KMS-11 (cell line): ENCODE measurements at regions not wholly inside any gene's neighbourhood (a gene's known extent, or its start where the extent isn't known, plus 50 kb on each side); places are given as distances from the start of the nearest gene placed in this dataset.

Source experiments
- H2AFZ ChIP-seq: fragments of 200-600 bp; sonication (generic); 2 replicates; pipeline ENCODE4 v1.6.1; 2016; ENCODE audit warnings: antibody characterized with exemption, mixed run types, low read depth
- H3K27ac ChIP-seq: fragments of 200-600 bp; sonication (generic); 2 replicates; pipeline ENCODE4 v1.6.1; 2016; ENCODE audit warnings: mild to moderate bottlenecking, mixed run types
- H3K27me3 ChIP-seq: fragments of 200-600 bp; sonication (generic); 2 replicates; pipeline ENCODE4 v1.6.1; 2017; ENCODE audit warnings: mild to moderate bottlenecking, low read depth, mixed run types, moderate library complexity; ENCODE audit not compliant: insufficient read depth
- H3K36me3 ChIP-seq: fragments of 200-600 bp; sonication (generic); 2 replicates; pipeline ENCODE4 v1.6.1; 2017; ENCODE audit warnings: mild to moderate bottlenecking, mixed run types; ENCODE audit not compliant: insufficient read depth
- H3K4me1 ChIP-seq: fragments of 200-600 bp; sonication (generic); 2 replicates; pipeline ENCODE4 v1.6.1; 2016; ENCODE audit warnings: mild to moderate bottlenecking, low read depth, mixed run types; ENCODE audit not compliant: poor library complexity, severe bottlenecking
- H3K4me2 ChIP-seq: fragments of 200-600 bp; sonication (generic); 2 replicates; pipeline ENCODE4 v1.7.0; 2016; ENCODE audit warnings: mild to moderate bottlenecking, mixed run types
- H3K4me3 ChIP-seq: fragments of 200-600 bp; sonication (generic); IDR thresholded peaks from 2 replicates; pipeline ENCODE4 v1.6.1; 2017; ENCODE audit warnings: low read depth, low read length, mixed read lengths; ENCODE audit not compliant: insufficient read depth
- H3K79me2 ChIP-seq: fragments of 200-600 bp; sonication (generic); 2 replicates; pipeline ENCODE4 v1.6.1; 2016; ENCODE audit warnings: low read depth, mixed run types; ENCODE audit not compliant: insufficient read depth
- H3K9ac ChIP-seq: fragments of 200-600 bp; sonication (generic); 2 replicates; pipeline ENCODE4 v1.6.1; 2016; ENCODE audit warnings: mild to moderate bottlenecking, mixed run types
- H4K20me1 ChIP-seq: fragments of 200-600 bp; sonication (generic); 2 replicates; pipeline ENCODE4 v1.6.1; 2016; ENCODE audit warnings: mild to moderate bottlenecking, mixed run types; ENCODE audit not compliant: insufficient read depth
- CTCF ChIP-seq: fragments of 200-600 bp; sonication (generic); conservative IDR thresholded peaks from 2 replicates; pipeline ENCODE4 v1.6.1; 2017; ENCODE audit warnings: low read depth, mild to moderate bottlenecking, antibody characterized with exemption, low read length, moderate library complexity, mixed read lengths

- Histone ChIP-seq H3K27me3 (no peaks in the 10 kb centered on the region), H3K79me2 (no peaks in the 10 kb centered on the region), H3K27ac (peak overlapping the region; percentile 88), H2AFZ (peak overlapping the region; percentile 43; the same call in 1 of the 2 replicates), H3K4me2 (peak overlapping the region; percentile 98), H3K4me3 (no peak overlapping the region), H3K4me1 (peaks cover 80% of the 10 kb centered on the region), H3K36me3 (no peaks in the 10 kb centered on the region), H4K20me1 (no peaks in the 10 kb centered on the region), H3K9ac (peak overlapping the region; percentile 26; the same call in 1 of the 2 replicates)
- TF ChIP-seq CTCF = no peak
These were observed 125.9 kb upstream of the SATB2 start for GRCh38 chr2:199583676-199584075.

GRCh38 chr2:199581935-199582360 is 124.2 kb upstream of the SATB2 start:
- H3K4me1 ChIP-seq = peaks cover 63% of the 10 kb centered on the region
- H4K20me1 ChIP-seq = no peaks in the 10 kb centered on the region
- H3K4me2 ChIP-seq = peak overlapping the region; percentile 98; the same call in 1 of the 2 replicates
- no peaks in the 10 kb centered on the region for H3K36me3 ChIP-seq
- H3K9ac ChIP-seq = no peak overlapping the region
- TF ChIP-seq CTCF = no peak
- H3K27me3 ChIP-seq = no peaks in the 10 kb centered on the region
- no peak overlapping the region for H3K4me3 ChIP-seq
- peak overlapping the region; percentile 88; the same call in 1 of the 2 replicates for H3K27ac ChIP-seq
- H3K79me2 ChIP-seq = no peaks in the 10 kb centered on the region
- no peak overlapping the region for H2AFZ ChIP-seq

GRCh38 chr2:199581408-199581807 is 123.7 kb upstream of the SATB2 start:
- no peaks in the 10 kb centered on the region for H4K20me1 ChIP-seq
- H3K27ac ChIP-seq = no peak overlapping the region
- TF ChIP-seq CTCF = no peak
- H3K79me2 ChIP-seq = no peaks in the 10 kb centered on the region
- H3K36me3 ChIP-seq = no peaks in the 10 kb centered on the region
- no peak overlapping the region for H3K9ac ChIP-seq
- peaks cover 58% of the 10 kb centered on the region for H3K4me1 ChIP-seq
- no peak overlapping the region for H2AFZ ChIP-seq
- no peak overlapping the region for H3K4me3 ChIP-seq
- peak overlapping the region; percentile 98; the same call in 1 of the 2 replicates for H3K4me2 ChIP-seq
- no peaks in the 10 kb centered on the region for H3K27me3 ChIP-seq

GRCh38 chr2:199575416-199575815 is 117.7 kb upstream of the SATB2 start:
- Histone ChIP-seq H3K4me1 (no peaks in the 10 kb centered on the region), H4K20me1 (no peaks in the 10 kb centered on the region), H2AFZ (no peak overlapping the region), H3K36me3 (no peaks in the 10 kb centered on the region), H3K4me3 (no peak overlapping the region), H3K4me2 (no peak overlapping the region), H3K27ac (no peak overlapping the region), H3K9ac (no peak overlapping the region), H3K79me2 (no peaks in the 10 kb centered on the region), H3K27me3 (no peaks in the 10 kb centered on the region)
- TF ChIP-seq CTCF = no peak

GRCh38 chr2:199572571-199572970 is 114.8 kb upstream of the SATB2 start:
- peaks cover 6% of the 10 kb centered on the region for H3K4me1 ChIP-seq
- H3K36me3 ChIP-seq = no peaks in the 10 kb centered on the region
- H3K4me3 ChIP-seq = no peak overlapping the region
- no peak overlapping the region for H3K9ac ChIP-seq
- H3K4me2 ChIP-seq = no peak overlapping the region
- no peaks in the 10 kb centered on the region for H3K27me3 ChIP-seq
- H4K20me1 ChIP-seq = no peaks in the 10 kb centered on the region
- H3K27ac ChIP-seq = no peak overlapping the region
- no peak for TF ChIP-seq CTCF
- no peaks in the 10 kb centered on the region for H3K79me2 ChIP-seq
- H2AFZ ChIP-seq = no peak overlapping the region
